ENCODE measurements at regions not wholly inside any gene's neighbourhood (a gene's known extent, or its start where the extent isn't known, plus 50 kb on each side); places are given as distances from the start of the nearest gene placed in this dataset.

DNA sequence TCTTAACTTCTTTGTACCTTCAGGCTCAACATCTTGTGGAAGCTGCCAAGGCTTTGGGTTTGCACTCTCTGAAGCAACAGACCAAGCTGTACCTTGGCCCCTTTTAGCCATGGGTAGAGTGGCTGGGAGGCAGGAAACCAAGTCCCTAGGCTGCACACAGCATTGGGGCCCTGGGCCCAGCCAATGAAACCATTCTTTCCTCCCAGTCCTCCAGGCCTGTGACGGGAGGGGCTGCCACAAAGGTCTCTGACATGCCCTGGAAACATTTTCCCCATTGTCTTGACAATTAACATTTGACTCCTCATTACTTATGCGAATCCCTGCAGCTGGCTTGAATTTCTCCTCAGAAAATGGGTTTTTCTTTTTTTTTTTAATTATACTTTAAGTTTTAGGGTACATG lies 253.1 kb upstream of the GADL1 start (continued):
- TF ChIP-seq, protein P1, sequence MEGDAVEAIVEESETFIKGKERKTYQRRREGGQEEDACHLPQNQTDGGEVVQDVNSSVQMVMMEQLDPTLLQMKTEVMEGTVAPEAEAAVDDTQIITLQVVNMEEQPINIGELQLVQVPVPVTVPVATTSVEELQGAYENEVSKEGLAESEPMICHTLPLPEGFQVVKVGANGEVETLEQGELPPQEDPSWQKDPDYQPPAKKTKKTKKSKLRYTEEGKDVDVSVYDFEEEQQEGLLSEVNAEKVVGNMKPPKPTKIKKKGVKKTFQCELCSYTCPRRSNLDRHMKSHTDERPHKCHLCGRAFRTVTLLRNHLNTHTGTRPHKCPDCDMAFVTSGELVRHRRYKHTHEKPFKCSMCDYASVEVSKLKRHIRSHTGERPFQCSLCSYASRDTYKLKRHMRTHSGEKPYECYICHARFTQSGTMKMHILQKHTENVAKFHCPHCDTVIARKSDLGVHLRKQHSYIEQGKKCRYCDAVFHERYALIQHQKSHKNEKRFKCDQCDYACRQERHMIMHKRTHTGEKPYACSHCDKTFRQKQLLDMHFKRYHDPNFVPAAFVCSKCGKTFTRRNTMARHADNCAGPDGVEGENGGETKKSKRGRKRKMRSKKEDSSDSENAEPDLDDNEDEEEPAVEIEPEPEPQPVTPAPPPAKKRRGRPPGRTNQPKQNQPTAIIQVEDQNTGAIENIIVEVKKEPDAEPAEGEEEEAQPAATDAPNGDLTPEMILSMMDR (conservative IDR thresholded peaks at IDR 0.05; ENCODE audit: low read depth in 2 of 2): no peak
- no peak for TF ChIP-seq EZH2 (IDR thresholded peaks at IDR 0.05; ENCODE audit: low read depth, unreplicated experiment)
- TF ChIP-seq NANOG (IDR thresholded peaks at IDR 0.05; ENCODE audit: borderline replicate concordance): no peak

DNA sequence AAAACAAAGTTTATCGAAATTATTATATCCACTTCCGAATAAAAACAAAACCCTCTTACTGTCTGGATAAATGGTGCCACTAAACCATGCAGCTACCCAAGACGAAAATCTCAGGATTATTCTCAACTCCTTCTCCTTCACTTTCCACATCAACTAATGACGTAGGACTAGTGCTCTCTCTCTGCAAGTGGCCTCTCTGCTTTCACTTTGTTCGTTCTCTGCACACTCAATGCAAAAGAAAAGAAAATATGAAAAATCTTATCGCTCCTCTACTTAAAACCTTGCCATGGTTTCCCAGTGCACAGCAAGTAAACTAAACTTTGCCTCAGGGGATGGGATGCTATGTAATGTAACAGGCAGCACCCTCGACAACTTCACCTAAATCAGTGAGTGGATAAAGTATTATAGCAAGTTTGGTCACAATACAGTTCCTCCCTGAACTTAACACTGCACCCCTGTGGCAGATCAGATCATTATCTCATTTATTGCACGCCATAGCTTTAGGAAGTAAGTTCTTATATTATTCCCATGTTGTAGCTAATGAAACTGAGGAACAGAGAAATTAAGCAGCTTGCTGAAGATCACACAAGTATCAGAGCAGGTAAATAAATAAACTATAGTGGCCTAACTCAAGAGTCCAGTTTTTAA lies 262.7 kb upstream of the GADL1 start:
- Histone ChIP-seq H3F3A (replicated peaks; ENCODE audit: low read depth) (no peaks in the 10 kb centered on the region), H3K4me3 (no peak overlapping the region), H3K4me1 (ENCODE audit: insufficient read depth) (no peaks in the 10 kb centered on the region), H3K79me2 (replicated peaks; ENCODE audit: insufficient read depth) (no peaks in the 10 kb centered on the region), H4K20me1 (replicated peaks; ENCODE audit: insufficient read depth) (no peaks in the 10 kb centered on the region), H3K36me3 (ENCODE audit: insufficient read depth) (no peaks in the 10 kb centered on the region), H3K27ac (ENCODE audit: low read depth) (no peak overlapping the region), H2AFZ (no peak overlapping the region), H3K9me2 (ENCODE audit: insufficient read depth) (no peaks in the 10 kb centered on the region), H3K27me3 (ENCODE audit: insufficient read depth) (no peaks in the 10 kb centered on the region), H3K4me2 (no peak overlapping the region)
- ATAC-seq: no peak
- no peak for DNase-seq (ENCODE audit: low spot score)
- H3K27ac Mint-ChIP-seq: no peak overlapping the region
- no peak overlapping the region for H3K4me3 Mint-ChIP-seq
- no peaks in the 10 kb centered on the region for H3K4me1 Mint-ChIP-seq
- no peaks in the 10 kb centered on the region for H3K27me3 Mint-ChIP-seq (ENCODE audit: insufficient read depth, low read depth, poor library complexity)
- H3K36me3 Mint-ChIP-seq (ENCODE audit: low read depth): no peaks in the 10 kb centered on the region
- no peaks in the 10 kb centered on the region for H3K9me3 Mint-ChIP-seq
- TF ChIP-seq NANOG (IDR thresholded peaks at IDR 0.05; ENCODE audit: borderline replicate concordance) (no peak), ZNF331 (CRISPR knock-in tag; IDR thresholded peaks at IDR 0.05; ENCODE audit: low read depth) (no peak)
- TF ChIP-seq, protein P1 (conservative IDR thresholded peaks at IDR 0.05; ENCODE audit: low read depth in 2 of 2): peak in 1 of 2 experiments; percentile 22; a peak in 1 of 4 replicates
- TF ChIP-seq, protein P2, sequence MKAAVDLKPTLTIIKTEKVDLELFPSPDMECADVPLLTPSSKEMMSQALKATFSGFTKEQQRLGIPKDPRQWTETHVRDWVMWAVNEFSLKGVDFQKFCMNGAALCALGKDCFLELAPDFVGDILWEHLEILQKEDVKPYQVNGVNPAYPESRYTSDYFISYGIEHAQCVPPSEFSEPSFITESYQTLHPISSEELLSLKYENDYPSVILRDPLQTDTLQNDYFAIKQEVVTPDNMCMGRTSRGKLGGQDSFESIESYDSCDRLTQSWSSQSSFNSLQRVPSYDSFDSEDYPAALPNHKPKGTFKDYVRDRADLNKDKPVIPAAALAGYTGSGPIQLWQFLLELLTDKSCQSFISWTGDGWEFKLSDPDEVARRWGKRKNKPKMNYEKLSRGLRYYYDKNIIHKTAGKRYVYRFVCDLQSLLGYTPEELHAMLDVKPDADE (IDR thresholded peaks at IDR 0.05): no peak

DNA sequence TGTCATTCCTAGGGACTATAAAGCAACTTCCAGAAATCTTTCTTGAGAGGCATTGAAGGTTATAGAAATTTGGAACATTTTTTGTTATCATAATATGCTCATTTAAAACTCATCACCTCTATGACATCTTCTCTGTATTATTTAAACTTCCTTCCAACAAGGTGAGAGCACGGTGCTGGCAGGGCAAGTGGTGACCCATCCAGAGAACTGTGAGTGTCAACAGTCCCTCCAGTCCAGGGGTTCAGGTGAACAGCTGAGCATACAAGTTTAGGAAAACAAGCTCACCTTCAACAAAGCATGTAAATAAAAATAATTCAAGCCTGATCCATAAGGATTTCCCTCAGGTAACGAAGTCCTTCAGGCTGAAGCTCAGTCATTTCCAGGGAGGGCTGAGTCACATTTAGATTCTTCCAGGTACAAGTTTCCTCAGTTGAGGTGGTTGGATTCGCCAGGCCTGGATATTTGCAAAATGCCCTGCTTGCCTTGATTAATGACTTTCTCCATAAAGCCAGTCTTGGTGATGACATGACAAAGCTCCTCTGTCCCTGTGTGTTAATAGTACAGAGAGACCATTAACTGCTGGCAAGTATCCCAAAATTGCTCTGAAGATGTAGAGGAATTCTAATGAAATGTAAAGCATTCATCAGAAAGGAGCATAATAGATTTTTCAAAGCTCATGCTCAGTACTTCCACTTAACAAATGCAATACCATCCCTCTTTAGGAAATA lies 263.6 kb upstream of the GADL1 start:
- H3K27me3 Mint-ChIP-seq (ENCODE audit: insufficient read depth, low read depth, poor library complexity): no peaks in the 10 kb centered on the region
- no peaks in the 10 kb centered on the region for H3K36me3 Mint-ChIP-seq (ENCODE audit: low read depth)
- Histone ChIP-seq H3K4me2 (no peak overlapping the region), H3K4me1 (ENCODE audit: insufficient read depth) (no peaks in the 10 kb centered on the region), H3K4me3 (no peak overlapping the region), H2AFZ (no peak overlapping the region), H3K27ac (ENCODE audit: low read depth) (no peak overlapping the region), H3K27me3 (ENCODE audit: insufficient read depth) (no peaks in the 10 kb centered on the region), H3K36me3 (ENCODE audit: insufficient read depth) (no peaks in the 10 kb centered on the region), H3K79me2 (replicated peaks; ENCODE audit: insufficient read depth) (no peaks in the 10 kb centered on the region), H3F3A (replicated peaks; ENCODE audit: low read depth) (no peaks in the 10 kb centered on the region), H3K9me2 (ENCODE audit: insufficient read depth) (no peaks in the 10 kb centered on the region), H4K20me1 (replicated peaks; ENCODE audit: insufficient read depth) (no peaks in the 10 kb centered on the region)
- no peak overlapping the region for H3K4me3 Mint-ChIP-seq
- H3K4me1 Mint-ChIP-seq: no peaks in the 10 kb centered on the region
- DNase-seq (ENCODE audit: low spot score): no peak
- no peaks in the 10 kb centered on the region for H3K9me3 Mint-ChIP-seq
- no peak for ATAC-seq
- H3K27ac Mint-ChIP-seq: no peak overlapping the region
- TF ChIP-seq, protein P2 (IDR thresholded peaks at IDR 0.05): no peak
